Nephron (organoid): ENCODE measurements at regions not wholly inside any gene's neighbourhood (a gene's known extent, or its start where the extent isn't known, plus 50 kb on each side); places are given as distances from the start of the nearest gene placed in this dataset.

Source experiments
- H3K27ac Mint-ChIP-seq, 3 experiments: 2 replicates each; pipeline ENCODE4 v1.8.0; 2020; ENCODE audit warnings: mixed read lengths in 3 of 3, mild to moderate bottlenecking in 2 of 3, moderate library complexity in 1 of 3
- H3K27me3 Mint-ChIP-seq: 2 replicates; pipeline ENCODE4 v1.8.0; 2021; ENCODE audit warnings: low read depth, mild to moderate bottlenecking, moderate library complexity, mixed read lengths
- H3K36me3 Mint-ChIP-seq: 2 replicates; pipeline ENCODE4 v1.8.0; 2020; ENCODE audit warnings: low read depth, mixed read lengths
- H3K4me1 Mint-ChIP-seq: 2 replicates; pipeline ENCODE4 v1.8.0; 2020; ENCODE audit warnings: mixed read lengths
- H3K4me3 Mint-ChIP-seq, 3 experiments: 2 replicates each; pipeline ENCODE4 v1.8.0; 2020; ENCODE audit warnings: mild to moderate bottlenecking in 3 of 3, mixed read lengths in 3 of 3, moderate library complexity in 2 of 3
- H3K9me3 Mint-ChIP-seq: 2 replicates; pipeline ENCODE4 v1.8.0; 2020; ENCODE audit warnings: mixed read lengths
- CTCF ChIP-seq, 3 experiments: fragments of 200-600 bp; sonication (generic); IDR thresholded peaks; one replicate each; pipeline ENCODE4 v1.5.0; 2021; ENCODE audit warnings: antibody characterized with exemption in 3 of 3; ENCODE audit not compliant: unreplicated experiment in 3 of 3

- no peak for TF ChIP-seq CTCF (IDR thresholded peaks at IDR 0.05; ENCODE audit: unreplicated experiment in 3 of 3)
- H3K27me3 Mint-ChIP-seq = peaks cover 3% of the 10 kb centered on the region
- H3K27ac Mint-ChIP-seq = no peak overlapping the region
- peaks cover 11% of the 10 kb centered on the region for H3K4me1 Mint-ChIP-seq
- no peaks in the 10 kb centered on the region for H3K9me3 Mint-ChIP-seq
- no peak overlapping the region for H3K4me3 Mint-ChIP-seq
- peaks cover 4% of the 10 kb centered on the region for H3K36me3 Mint-ChIP-seq
Measured at GRCh38 chr3:159818399-159818798, 170.2 kb upstream of the IL12A start.

DNA sequence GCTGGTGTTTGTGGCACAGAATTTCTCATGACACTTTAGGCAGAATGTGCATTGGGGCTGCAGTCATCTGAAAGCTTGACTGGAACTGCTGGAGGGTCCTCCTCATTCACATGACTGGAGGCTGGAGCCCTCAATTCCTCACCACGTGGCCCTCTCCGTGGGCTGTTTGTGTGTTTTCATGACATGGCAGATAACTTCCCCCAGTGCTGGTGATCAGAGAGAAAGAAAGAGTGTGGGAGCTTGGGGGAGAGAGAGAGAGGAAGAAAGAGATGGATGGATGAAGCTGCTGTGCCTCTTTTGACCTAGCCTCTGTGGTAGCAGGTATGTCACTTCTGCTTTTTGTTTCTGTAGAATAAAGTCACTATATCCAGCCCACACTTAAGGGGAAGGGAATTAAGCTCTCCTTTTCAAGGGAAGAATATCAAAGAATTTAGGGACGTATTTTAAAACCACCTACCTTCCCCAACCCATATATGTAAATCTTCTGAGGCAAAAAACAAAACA is 169.6 kb upstream of the IL12A start:
- no peak overlapping the region for H3K27ac Mint-ChIP-seq
- H3K9me3 Mint-ChIP-seq = no peaks in the 10 kb centered on the region
- H3K4me3 Mint-ChIP-seq = no peak overlapping the region

DNA sequence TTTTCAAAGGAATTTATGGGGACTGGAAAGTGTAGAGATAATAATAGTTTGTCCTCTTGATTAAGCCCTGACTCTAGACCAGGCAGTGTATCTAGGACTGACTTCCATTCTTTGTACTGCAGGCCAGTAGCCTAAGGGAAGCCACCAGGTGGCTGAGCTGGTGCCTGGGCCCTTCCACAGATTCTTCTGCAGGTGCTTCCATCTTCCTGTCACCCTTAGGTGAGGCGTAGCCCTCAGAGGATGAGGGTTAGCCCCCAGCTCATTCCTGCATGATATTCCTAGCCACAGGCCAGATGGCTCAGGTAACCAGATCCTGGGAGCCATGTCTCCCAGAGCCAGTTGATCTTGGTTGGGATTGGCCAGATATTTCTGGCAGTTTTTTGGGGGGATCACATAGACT is 169.0 kb upstream of the IL12A start:
- H3K36me3 Mint-ChIP-seq = peaks cover 4% of the 10 kb centered on the region
- TF ChIP-seq CTCF (IDR thresholded peaks at IDR 0.05; ENCODE audit: unreplicated experiment in 3 of 3) = no peak

More for the DNA sequence above, 169.6 kb upstream of the IL12A start:
- no peak for TF ChIP-seq CTCF (IDR thresholded peaks at IDR 0.05; ENCODE audit: unreplicated experiment in 3 of 3)
- peaks cover 3% of the 10 kb centered on the region for H3K27me3 Mint-ChIP-seq
- peaks cover 4% of the 10 kb centered on the region for H3K36me3 Mint-ChIP-seq
- H3K4me1 Mint-ChIP-seq = peaks cover 17% of the 10 kb centered on the region

DNA sequence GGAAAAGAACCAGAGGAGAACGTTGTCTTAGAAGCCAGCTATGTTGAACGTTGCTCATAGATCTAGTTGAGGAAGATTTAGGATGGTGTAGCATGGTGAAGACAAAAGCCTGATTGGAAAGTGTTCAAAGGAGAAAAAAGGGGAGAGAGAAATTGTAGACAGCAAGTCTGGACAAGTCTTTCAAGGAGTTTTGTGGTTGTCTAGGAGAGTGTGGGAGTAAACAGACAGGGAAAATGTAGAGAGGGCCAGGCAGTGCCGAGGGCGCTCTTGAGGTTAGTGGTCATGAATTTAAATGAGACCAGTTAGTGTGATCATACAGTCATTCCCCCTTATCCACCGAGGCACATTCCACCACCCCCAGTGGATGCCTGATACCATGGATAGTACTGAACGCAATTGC is 167.5 kb upstream of the IL12A start:
- TF ChIP-seq CTCF (IDR thresholded peaks at IDR 0.05; ENCODE audit: unreplicated experiment in 3 of 3) = no peak
- peaks cover 3% of the 10 kb centered on the region for H3K27me3 Mint-ChIP-seq
- H3K4me1 Mint-ChIP-seq = peaks cover 35% of the 10 kb centered on the region
- H3K36me3 Mint-ChIP-seq = peaks cover 4% of the 10 kb centered on the region
- H3K9me3 Mint-ChIP-seq = no peaks in the 10 kb centered on the region
- no peak overlapping the region for H3K4me3 Mint-ChIP-seq
- peak overlapping the region in 2 of 3 experiments; percentile 13 to 17 for H3K27ac Mint-ChIP-seq

More for the DNA sequence above, 169.0 kb upstream of the IL12A start:
- peaks cover 3% of the 10 kb centered on the region for H3K27me3 Mint-ChIP-seq
- H3K27ac Mint-ChIP-seq = no peak overlapping the region
- H3K4me1 Mint-ChIP-seq = peaks cover 23% of the 10 kb centered on the region
- no peak overlapping the region for H3K4me3 Mint-ChIP-seq
- no peaks in the 10 kb centered on the region for H3K9me3 Mint-ChIP-seq

DNA sequence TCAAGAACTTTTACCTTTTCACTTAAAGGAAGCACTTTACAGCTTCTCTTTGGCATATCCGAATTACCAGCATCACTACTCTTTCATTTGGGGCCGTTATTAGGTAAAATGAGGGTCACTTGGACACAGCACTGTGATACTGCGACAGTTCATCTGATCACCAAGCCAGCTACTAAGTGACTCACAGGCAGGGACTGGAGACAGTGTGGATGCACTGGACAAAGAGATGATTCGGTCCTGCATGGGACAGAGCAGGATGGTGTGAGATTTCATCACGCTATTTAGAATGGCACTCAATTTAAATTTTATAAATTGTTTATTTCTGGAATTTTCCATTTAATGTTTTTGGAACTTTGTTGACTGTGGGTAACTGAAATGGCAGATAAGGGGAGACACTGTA is 166.9 kb upstream of the IL12A start:
- H3K27ac Mint-ChIP-seq = no peak overlapping the region
- TF ChIP-seq CTCF (IDR thresholded peaks at IDR 0.05; ENCODE audit: unreplicated experiment in 3 of 3) = no peak
- no peaks in the 10 kb centered on the region for H3K9me3 Mint-ChIP-seq
- H3K4me1 Mint-ChIP-seq = peaks cover 35% of the 10 kb centered on the region
- H3K4me3 Mint-ChIP-seq = no peak overlapping the region
- H3K36me3 Mint-ChIP-seq = peaks cover under 1% of the 10 kb centered on the region
- H3K27me3 Mint-ChIP-seq = peaks cover 3% of the 10 kb centered on the region

DNA sequence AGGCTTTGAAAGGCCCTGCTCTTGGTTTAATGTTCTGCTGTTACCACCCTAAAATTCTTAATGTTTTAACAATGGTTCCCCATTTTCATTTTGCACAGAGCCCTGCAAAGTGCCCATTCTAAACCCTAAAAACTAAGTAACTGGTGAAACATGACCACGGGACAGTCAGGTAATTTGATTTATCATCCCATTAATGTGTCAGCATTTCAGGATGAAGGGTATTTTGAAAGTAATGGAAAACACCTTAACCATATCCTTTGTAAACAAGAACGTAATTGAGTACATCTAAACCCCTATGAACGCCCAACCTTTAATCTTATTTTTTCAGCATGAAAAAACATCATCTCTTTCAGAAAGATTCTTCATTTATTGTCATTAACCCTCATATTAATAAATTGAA is 164.9 kb upstream of the IL12A start:
- peaks cover 40% of the 10 kb centered on the region for H3K4me1 Mint-ChIP-seq
- no peaks in the 10 kb centered on the region for H3K9me3 Mint-ChIP-seq
- H3K27me3 Mint-ChIP-seq = peaks cover 3% of the 10 kb centered on the region
- TF ChIP-seq CTCF (IDR thresholded peaks at IDR 0.05; ENCODE audit: unreplicated experiment in 3 of 3) = no peak
- no peak overlapping the region for H3K4me3 Mint-ChIP-seq
- H3K36me3 Mint-ChIP-seq = no peaks in the 10 kb centered on the region
- H3K27ac Mint-ChIP-seq = peak overlapping the region in 1 of 3 experiments; percentile 52
